GM12872 (cell line): ENCODE measurements at regions not wholly inside any gene's neighbourhood (a gene's known extent, or its start where the extent isn't known, plus 50 kb on each side); places are given as distances from the start of the nearest gene placed in this dataset.

Experiments used
- CTCF ChIP-seq: IDR thresholded peaks from 3 replicates; pipeline ENCODE4 v1.5.1; 2011; ENCODE audit warnings: low read depth, mild to moderate bottlenecking, low read length, moderate library complexity; ENCODE audit not compliant: insufficient read depth

GRCh38 chr4:170270628-170271027 lies 180.9 kb upstream of the AADAT start:
- no peak for TF ChIP-seq CTCF

GRCh38 chr4:170269950-170270349 lies 180.2 kb upstream of the AADAT start:
- no peak for TF ChIP-seq CTCF

- peak; percentile 90 for TF ChIP-seq CTCF
These were observed 169.9 kb upstream of the AADAT start for GRCh38 chr4:170259631-170260153.

GRCh38 chr4:170256807-170257206 lies 167.1 kb upstream of the AADAT start:
- TF ChIP-seq CTCF = no peak

GRCh38 chr4:170248576-170248975 lies 158.8 kb upstream of the AADAT start:
- no peak for TF ChIP-seq CTCF

- no peak for TF ChIP-seq CTCF
These were observed 158.3 kb upstream of the AADAT start for GRCh38 chr4:170248029-170248428.

- TF ChIP-seq CTCF = no peak
These were observed 157.8 kb upstream of the AADAT start for GRCh38 chr4:170247596-170247995.
